ENCODE measurements at regions not wholly inside any gene's neighbourhood (a gene's known extent, or its start where the extent isn't known, plus 50 kb on each side); places are given as distances from the start of the nearest gene placed in this dataset.

- no peak overlapping the region for H3K4me3 ChIP-seq
- Mint-ChIP-seq H3K27ac (no peak overlapping the region), H3K9me3 (no peaks in the 10 kb centered on the region), H3K4me3 (no peak overlapping the region), H3K27me3 (ENCODE audit: insufficient read depth, low read depth) (no peaks in the 10 kb centered on the region), H3K4me1 (peaks cover 28% of the 10 kb centered on the region), H3K36me3 (peaks cover 5% of the 10 kb centered on the region)
- H3K9ac ChIP-seq, result no peak overlapping the region
- H3K9me3 ChIP-seq (ENCODE audit: low read depth), result no peaks in the 10 kb centered on the region
- peaks cover 5% of the 10 kb centered on the region for H3K4me1 ChIP-seq
- H3F3A ChIP-seq (ENCODE audit: low read depth), result no peaks in the 10 kb centered on the region
- no peaks in the 10 kb centered on the region for H3K36me3 ChIP-seq
- no peak for DNase-seq (ENCODE audit: low spot score)
- no peak overlapping the region for H3K4me2 ChIP-seq
- H3K27me3 ChIP-seq, result no peaks in the 10 kb centered on the region
- no peak overlapping the region for H3K27ac ChIP-seq
- no peak for TF ChIP-seq CTCF (IDR thresholded peaks at IDR 0.05)
- no peak for TF ChIP-seq EZH2 (IDR thresholded peaks at IDR 0.05)
- no peak for TF ChIP-seq EZH2phosphoT487 (IDR thresholded peaks at IDR 0.05)
- H4K20me1 ChIP-seq (ENCODE audit: low read depth), result no peaks in the 10 kb centered on the region
- no peak overlapping the region for H2AFZ ChIP-seq (replicated peaks)
- H3K79me2 ChIP-seq (ENCODE audit: low read depth), result no peaks in the 10 kb centered on the region
Observed at GRCh38 chr11:92855607-92856405, 113.6 kb upstream of the MTNR1B start.

- Mint-ChIP-seq H3K36me3 (peaks cover 6% of the 10 kb centered on the region), H3K4me3 (no peak overlapping the region), H3K4me1 (peaks cover 28% of the 10 kb centered on the region), H3K27ac (no peak overlapping the region), H3K9me3 (no peaks in the 10 kb centered on the region), H3K27me3 (ENCODE audit: insufficient read depth, low read depth) (no peaks in the 10 kb centered on the region)
- Histone ChIP-seq H3K4me3 (no peak overlapping the region), H3F3A (ENCODE audit: low read depth) (no peaks in the 10 kb centered on the region), H3K27ac (no peak overlapping the region), H3K79me2 (ENCODE audit: low read depth) (no peaks in the 10 kb centered on the region), H3K9ac (no peak overlapping the region), H2AFZ (replicated peaks) (no peak overlapping the region), H3K27me3 (no peaks in the 10 kb centered on the region), H3K4me1 (peaks cover 7% of the 10 kb centered on the region), H3K36me3 (no peaks in the 10 kb centered on the region), H3K9me3 (ENCODE audit: low read depth) (no peaks in the 10 kb centered on the region), H3K4me2 (no peak overlapping the region), H4K20me1 (ENCODE audit: low read depth) (no peaks in the 10 kb centered on the region)
- TF ChIP-seq EZH2phosphoT487 (IDR thresholded peaks at IDR 0.05) (no peak), CTCF (IDR thresholded peaks at IDR 0.05) (no peak), EZH2 (IDR thresholded peaks at IDR 0.05) (no peak)
- DNase-seq (ENCODE audit: low spot score), result no peak
Observed at GRCh38 chr11:92857407-92857806, 112.0 kb upstream of the MTNR1B start.

- H3K9me3 Mint-ChIP-seq, result no peaks in the 10 kb centered on the region
- no peak overlapping the region for H3K4me3 Mint-ChIP-seq
- Histone ChIP-seq H3K27me3 (no peaks in the 10 kb centered on the region), H2AFZ (replicated peaks) (no peak overlapping the region), H3F3A (ENCODE audit: low read depth) (no peaks in the 10 kb centered on the region), H3K4me1 (peaks cover 7% of the 10 kb centered on the region), H3K4me3 (no peak overlapping the region), H4K20me1 (ENCODE audit: low read depth) (no peaks in the 10 kb centered on the region), H3K36me3 (no peaks in the 10 kb centered on the region), H3K27ac (no peak overlapping the region), H3K4me2 (no peak overlapping the region), H3K9ac (no peak overlapping the region), H3K79me2 (ENCODE audit: low read depth) (no peaks in the 10 kb centered on the region), H3K9me3 (ENCODE audit: low read depth) (no peaks in the 10 kb centered on the region)
- H3K27me3 Mint-ChIP-seq (ENCODE audit: insufficient read depth, low read depth), result no peaks in the 10 kb centered on the region
- peaks cover 3% of the 10 kb centered on the region for H3K36me3 Mint-ChIP-seq
- TF ChIP-seq EZH2phosphoT487 (IDR thresholded peaks at IDR 0.05) (no peak), EZH2 (IDR thresholded peaks at IDR 0.05) (no peak), CTCF (IDR thresholded peaks at IDR 0.05) (no peak)
- DNase-seq (ENCODE audit: low spot score), result no peak
- no peak overlapping the region for H3K27ac Mint-ChIP-seq
- H3K4me1 Mint-ChIP-seq, result peaks cover 28% of the 10 kb centered on the region
Observed at GRCh38 chr11:92859156-92859690, 110.2 kb upstream of the MTNR1B start.
